GM18508 (cell line): ENCODE measurements at regions not wholly inside any gene's neighbourhood (a gene's known extent, or its start where the extent isn't known, plus 50 kb on each side); places are given as distances from the start of the nearest gene placed in this dataset.

ENCODE experiments used
- ATAC-seq: cut with Tn5 transposase; IDR thresholded peaks from one replicate; pipeline ENCODE4 v1.9.1; 2021; ENCODE audit warnings: moderate number of reproducible peaks; ENCODE audit not compliant: insufficient read depth, unreplicated experiment

- ATAC-seq, result no peak
Measured at GRCh38 chr6:165962366-165962765, 205.3 kb downstream of the TBXT start.

DNA sequence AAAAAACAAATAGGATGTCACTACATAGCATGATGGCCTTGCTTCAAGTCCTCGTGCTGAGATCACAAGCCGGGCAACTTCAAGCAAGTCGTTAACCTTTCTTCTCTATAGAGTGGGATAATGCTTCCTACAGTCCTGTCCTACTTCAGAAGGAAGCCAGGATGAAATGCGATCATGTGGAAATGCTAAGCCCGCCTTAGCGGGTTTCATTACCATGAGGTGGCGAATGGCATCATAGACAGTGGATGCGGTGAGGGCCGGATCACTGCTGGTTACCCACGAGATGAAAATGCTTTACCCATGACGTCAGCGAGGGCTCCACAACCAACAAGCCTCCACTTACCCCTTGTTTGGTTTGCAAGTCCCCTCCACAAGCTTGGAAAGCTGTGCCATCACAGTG, 206.4 kb downstream of the TBXT start:
- no peak for ATAC-seq

GRCh38 chr6:165960695-165961094, 207.0 kb downstream of the TBXT start:
- ATAC-seq, result no peak

- ATAC-seq, result no peak
Measured at GRCh38 chr6:165959627-165960026, 208.0 kb downstream of the TBXT start.

DNA sequence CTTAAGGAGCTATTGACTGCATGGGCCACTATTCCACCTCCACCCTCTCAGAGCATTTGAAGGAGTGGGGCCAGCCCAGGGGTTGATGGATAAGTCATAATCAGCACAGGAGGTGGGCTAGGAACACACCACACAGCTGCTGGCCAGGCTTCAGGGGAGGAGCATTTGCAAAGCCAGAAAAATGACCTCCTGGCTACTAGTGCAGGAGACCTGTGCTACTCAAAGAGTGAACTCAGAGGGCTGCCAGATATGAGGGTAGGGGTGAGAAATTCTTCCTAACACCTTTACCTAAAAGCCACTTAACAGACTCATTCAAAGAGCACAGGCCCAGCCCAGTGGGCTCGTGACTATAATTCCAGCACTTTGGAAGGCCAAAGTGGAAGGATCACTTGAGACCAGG, 210.8 kb downstream of the TBXT start:
- ATAC-seq, result no peak

- ATAC-seq, result no peak
Measured at GRCh38 chr6:165952514-165952913, 215.1 kb downstream of the TBXT start.

- no peak for ATAC-seq
Measured at GRCh38 chr6:165950316-165950715, 217.3 kb downstream of the TBXT start.

- no peak for ATAC-seq
Measured at GRCh38 chr6:165949324-165949723, 218.3 kb downstream of the TBXT start.

- no peak for ATAC-seq
Measured at GRCh38 chr6:165944002-165944466, 223.6 kb downstream of the TBXT start.

DNA sequence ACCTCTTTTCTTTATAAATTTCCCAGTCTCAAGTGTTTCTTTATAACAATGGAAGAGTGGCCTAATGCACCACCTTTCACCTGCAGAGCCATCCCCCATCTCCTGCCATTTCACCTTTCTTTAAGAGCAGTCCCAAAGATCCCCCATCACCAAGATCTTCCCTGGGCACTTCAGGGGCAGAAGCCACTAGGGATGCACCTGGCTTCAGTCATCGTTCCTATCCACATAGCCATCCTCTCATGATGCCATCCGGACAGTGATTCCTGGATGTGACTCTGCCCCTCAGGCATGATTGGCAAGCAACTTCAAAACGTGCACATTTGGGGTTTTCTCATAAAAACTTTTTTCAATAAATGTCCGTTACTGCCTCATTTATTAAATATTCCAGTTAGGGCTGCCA, 225.9 kb downstream of the TBXT start:
- no peak for ATAC-seq

DNA sequence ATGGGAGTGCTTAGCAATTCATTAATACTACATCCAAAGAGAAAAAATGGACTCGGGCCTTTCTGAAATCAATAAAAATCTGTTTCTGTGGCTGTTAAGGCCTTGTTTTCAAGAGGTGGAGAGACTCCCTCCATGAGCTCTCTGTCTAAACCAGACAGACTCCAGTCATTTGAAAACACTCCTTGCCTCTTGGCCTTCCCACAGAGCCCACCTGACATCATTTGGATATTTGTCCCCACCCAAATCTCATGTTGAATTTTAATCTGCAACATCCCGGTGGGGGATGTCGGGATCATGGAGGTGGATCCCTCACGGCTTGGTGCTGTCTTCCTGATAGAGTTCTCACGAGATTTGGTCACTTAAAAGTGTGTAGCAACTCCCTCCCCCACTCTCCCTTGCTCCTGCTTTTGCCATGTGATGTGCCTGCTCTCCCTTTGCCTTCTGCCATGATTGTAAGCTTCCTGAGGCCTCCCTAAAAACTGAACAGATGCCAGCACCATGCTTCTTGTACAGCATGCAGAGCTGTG, 226.3 kb downstream of the TBXT start:
- no peak for ATAC-seq

DNA sequence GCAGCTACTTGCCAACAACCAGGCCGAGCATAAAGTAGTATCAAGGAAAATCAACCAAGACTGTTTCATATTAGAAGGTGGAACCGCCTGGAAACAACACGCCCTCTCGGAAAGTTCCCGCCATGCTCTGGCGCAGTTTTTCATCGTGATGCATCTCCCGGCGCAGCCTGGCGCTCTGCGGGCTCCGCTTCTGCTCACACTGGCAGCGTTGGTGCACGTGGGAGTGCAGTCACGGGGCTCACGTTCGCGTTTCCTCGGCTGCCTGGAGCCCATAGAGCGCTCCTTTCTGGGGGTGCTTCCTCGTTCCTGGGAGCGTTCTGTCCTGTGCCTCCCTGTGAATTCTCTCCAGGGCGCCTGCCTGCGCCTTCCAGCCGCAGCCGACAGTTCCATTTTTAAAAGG, 227.3 kb downstream of the TBXT start:
- ATAC-seq, result no peak

DNA sequence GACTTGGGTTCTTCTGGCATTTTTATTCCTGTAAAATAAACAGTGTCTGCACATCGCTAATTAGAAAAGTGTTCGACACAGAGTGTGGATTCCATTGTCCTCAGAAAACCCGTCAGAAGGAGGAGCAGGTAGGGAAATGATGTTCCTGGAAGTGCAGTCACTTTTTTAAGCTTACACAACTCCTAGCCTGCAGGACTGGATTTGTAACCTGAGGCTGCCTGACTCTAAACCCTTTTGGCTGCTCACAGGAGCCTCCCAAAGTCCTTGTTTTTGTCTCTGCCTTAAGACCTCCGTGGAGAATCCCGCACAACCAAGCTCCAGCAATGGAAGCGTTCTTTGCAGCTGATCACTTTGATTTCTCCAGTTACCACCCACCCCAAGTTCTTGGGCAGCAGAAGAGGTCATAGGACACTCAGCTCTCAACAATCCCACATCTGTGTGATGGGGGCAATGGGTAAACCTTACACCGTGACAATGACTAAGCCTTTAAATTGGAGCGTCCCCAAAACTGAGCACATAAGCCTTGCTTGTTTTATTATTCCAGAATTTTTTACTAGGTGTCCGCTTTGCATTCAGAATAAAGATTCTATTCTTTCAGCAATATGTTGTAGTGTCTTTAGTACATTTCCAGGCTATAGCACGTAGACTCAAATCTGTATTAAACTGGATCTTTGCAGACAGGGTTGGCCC, 227.9 kb downstream of the TBXT start:
- ATAC-seq, result no peak

DNA sequence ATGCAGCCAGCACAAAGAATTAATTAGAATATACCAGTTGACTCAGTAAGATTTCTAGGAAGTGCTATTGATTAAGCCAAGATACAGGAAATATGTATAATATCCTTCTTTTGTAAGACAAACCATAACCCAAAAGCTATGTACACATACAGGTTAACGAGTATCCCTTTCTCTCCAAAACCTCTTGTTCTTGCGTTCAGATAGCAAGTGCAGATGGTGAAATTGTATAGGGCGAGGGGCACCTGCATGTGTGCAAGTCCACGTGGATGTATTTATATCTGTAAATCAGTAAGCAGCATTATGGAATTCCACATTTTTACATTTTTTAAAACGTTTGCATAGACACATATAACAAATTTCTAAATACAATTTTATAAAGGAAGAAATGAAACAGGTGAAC, 228.6 kb downstream of the TBXT start:
- no peak for ATAC-seq

GRCh38 chr6:165937564-165938358, 229.9 kb downstream of the TBXT start:
- ATAC-seq, result no peak

DNA sequence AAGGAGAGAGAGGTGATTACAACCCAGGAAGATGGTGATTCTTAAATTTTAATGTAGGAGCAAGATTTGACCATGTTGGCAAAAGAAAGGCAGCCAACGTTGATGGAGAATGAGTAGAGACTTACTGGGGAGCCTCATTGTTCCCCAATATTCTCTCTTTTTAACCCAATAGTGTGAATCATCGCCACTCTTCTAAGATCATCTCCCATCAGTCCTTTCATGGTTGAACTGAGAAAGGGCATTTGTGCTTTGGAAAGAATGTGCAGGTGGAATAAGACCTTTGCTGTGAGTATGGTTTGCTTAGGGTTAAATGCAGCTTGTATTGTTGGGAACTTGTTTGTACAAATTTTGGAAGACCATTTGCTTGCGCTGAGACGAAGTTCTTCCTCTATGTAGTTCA, 231.0 kb downstream of the TBXT start:
- no peak for ATAC-seq

DNA sequence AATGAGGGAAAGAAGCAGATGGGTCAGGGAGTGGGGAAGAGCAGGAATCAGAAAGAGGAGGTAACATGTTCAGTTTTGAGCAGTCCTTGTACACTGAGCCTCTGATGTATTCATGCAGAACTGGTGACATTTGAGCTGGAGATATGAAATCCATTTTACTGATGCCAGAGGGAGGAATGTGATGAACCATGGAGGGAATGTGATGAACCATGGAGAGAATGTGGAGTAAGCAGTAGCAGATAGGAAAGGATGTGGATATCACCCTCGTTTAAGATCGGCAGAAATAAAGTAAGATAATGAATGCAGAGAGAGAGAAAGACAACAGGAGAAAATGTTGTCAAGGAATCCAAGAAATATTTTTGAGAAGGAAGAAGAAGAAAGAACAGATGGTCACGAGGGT, 231.6 kb downstream of the TBXT start:
- no peak for ATAC-seq

DNA sequence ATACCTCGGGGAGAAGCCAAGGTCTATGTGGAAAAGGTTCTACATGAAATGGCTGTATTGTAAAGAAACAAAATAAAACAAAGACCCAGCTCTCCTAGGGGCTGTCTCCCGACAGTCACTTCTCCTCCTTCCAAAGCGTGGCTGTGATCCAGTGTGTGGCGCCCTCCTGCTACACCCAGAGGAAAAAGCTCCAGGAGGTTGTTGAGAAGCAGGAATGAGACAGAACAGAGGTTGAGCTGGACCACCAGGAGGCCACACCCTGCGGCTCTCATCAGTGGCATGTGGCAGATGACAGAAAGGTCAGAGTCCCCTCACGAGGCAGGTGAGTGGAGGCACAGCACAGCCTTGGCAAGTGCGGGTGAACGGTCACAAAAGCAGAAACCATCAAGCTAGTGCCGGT, 236.0 kb downstream of the TBXT start:
- ATAC-seq, result no peak

GRCh38 chr6:165930668-165931214, 236.9 kb downstream of the TBXT start:
- ATAC-seq, result no peak

GRCh38 chr6:165929607-165930006, 238.0 kb downstream of the TBXT start:
- no peak for ATAC-seq

DNA sequence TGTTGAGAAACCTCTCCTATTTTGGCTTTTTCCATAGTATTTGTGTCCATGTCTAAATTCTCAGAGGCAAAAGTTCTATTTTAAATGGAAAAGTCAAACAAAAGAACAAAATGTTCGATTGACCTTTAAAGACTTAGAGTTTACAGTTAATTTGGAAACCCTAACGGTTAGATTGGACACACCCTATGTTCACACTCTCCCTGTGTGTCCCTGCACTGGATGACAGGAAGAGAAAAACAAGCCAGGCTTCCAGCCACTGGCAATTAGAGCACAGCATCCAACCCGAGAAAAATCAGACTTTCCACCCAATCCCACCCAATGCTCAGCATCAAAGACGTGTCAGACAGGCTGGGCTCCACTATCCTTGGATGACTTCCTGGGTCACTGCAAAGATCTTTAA, 241.3 kb downstream of the TBXT start:
- ATAC-seq, result no peak
